Naive thymus-derived CD8-positive, alpha-beta T cell (primary cell): ENCODE measurements at regions not wholly inside any gene's neighbourhood (a gene's known extent, or its start where the extent isn't known, plus 50 kb on each side); places are given as distances from the start of the nearest gene placed in this dataset.

Source experiments
- ATAC-seq, 2 donors: fragments of 150-1000 bp; cut with Tn5 transposase in 1 of 2; sonication (Bioruptor Pico), chemical (Tn5 transposase) in 1 of 2; 1 replicate in 1 of 2; 2 replicates in 1 of 2; pipeline ENCODE4 v1.10.0; 2021; ENCODE audit warnings: mild to moderate bottlenecking in 2 of 2, moderate library complexity in 2 of 2
- POLR2A ChIA-PET: fragments of 350-600 bp; sonication (Branson Sonifier 250); formaldehyde crosslinking; loops from one replicate; lab custom pipeline; 2021; ENCODE audit warnings: antibody characterized with exemption; lab: Charles Lee
- DNase-seq, 10 donors: peaks; one replicate each; pipeline versions ENCODE4 v3.0.0 to v3.0.0-alpha.2; 2020 to 2022
- H3K27ac Mint-ChIP-seq, 10 donors: one replicate each; pipeline ENCODE4 v1.8.0; 2020 to 2022; ENCODE audit warnings: mild to moderate bottlenecking in 10 of 10, mixed read lengths in 10 of 10, moderate library complexity in 4 of 10, inconsistent platforms in 1 of 10
- H3K27me3 Mint-ChIP-seq, 5 donors: one replicate each; pipeline ENCODE4 v1.8.0; 2021 to 2022; ENCODE audit warnings: mixed read lengths in 5 of 5
- H3K36me3 Mint-ChIP-seq, 3 donors: one replicate each; pipeline ENCODE4 v1.8.0; 2020 to 2022; ENCODE audit warnings: mixed read lengths in 3 of 3, mild to moderate bottlenecking in 2 of 3, inconsistent platforms in 1 of 3
- H3K4me1 Mint-ChIP-seq, 4 donors: one replicate each; pipeline ENCODE4 v1.8.0; 2021 to 2022; ENCODE audit warnings: mixed read lengths in 4 of 4
- H3K4me3 Mint-ChIP-seq, 10 donors: one replicate each; pipeline ENCODE4 v1.8.0; 2020 to 2022; ENCODE audit warnings: mild to moderate bottlenecking in 10 of 10, mixed read lengths in 10 of 10, moderate library complexity in 6 of 10, inconsistent platforms in 1 of 10
- H3K9me3 Mint-ChIP-seq, 9 donors: one replicate each; pipeline ENCODE4 v1.8.0; 2020 to 2022; ENCODE audit warnings: mixed read lengths in 9 of 9, mild to moderate bottlenecking in 3 of 9, inconsistent platforms in 1 of 9, moderate library complexity in 1 of 9

GRCh38 chr7:134391223-134391622 is 67.7 kb downstream of the AKR1B1 start:
- Mint-ChIP-seq H3K27ac (no peak overlapping the region), H3K4me1 (no peaks in the 10 kb centered on the region), H3K9me3 (peaks cover 0 to 5% (median 4%) of the 10 kb centered on the region in 9 donors), H3K36me3 (peaks cover 0 to 2% (median 0%) of the 10 kb centered on the region in 3 donors), H3K4me3 (no peak overlapping the region), H3K27me3 (peaks cover 2 to 22% (median 10%) of the 10 kb centered on the region in 5 donors)
- no peak for ATAC-seq
- DNase-seq = no peak
- POLR2A ChIA-PET = no interaction called here

DNA sequence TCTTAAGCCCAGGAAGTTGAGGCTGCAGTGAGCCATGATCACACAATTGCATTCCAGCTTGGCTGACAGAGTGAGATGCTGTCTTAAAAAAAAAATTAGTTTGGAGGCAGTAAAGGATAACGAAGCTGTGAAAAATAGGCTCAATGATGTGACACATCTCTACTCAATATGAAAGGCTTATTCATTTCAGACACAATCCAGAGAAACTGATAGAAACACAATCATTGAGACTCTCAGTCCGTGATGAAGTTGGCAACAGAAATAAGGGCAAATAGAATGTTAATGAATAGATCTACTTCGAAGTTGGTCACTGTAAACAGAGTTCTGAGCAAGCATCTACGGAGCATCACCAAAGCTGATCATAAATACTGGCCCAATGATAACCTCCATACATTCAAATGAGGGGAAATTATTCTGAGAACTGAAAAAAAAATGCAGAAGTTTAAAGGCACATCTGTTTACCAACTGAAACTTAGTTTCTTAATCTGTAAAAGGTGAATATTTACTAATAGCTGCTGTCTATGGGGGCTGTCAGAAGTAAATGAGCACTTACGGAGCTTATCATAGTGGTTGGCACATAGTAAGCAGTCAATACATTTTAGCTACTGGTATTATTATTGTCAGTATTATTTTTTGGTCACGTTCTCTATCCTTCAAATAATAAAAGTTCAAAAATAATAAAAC is 70.4 kb downstream of the AKR1B1 start:
- DNase-seq = no peak
- H3K4me3 Mint-ChIP-seq = no peak overlapping the region
- H3K27me3 Mint-ChIP-seq = peaks cover 0 to 6% (median 5%) of the 10 kb centered on the region in 5 donors
- POLR2A ChIA-PET = no interaction called here
- ATAC-seq = no peak
- H3K4me1 Mint-ChIP-seq = no peaks in the 10 kb centered on the region
- peaks cover 0 to 2% (median 0%) of the 10 kb centered on the region in 3 donors for H3K36me3 Mint-ChIP-seq
- peaks cover 0 to 10% (median 5%) of the 10 kb centered on the region in 9 donors for H3K9me3 Mint-ChIP-seq
- H3K27ac Mint-ChIP-seq = no peak overlapping the region

GRCh38 chr7:134378562-134378961 is 61.8 kb upstream of the SLC35B4 start:
- Mint-ChIP-seq H3K9me3 (peaks cover 0 to 10% (median 0%) of the 10 kb centered on the region in 9 donors), H3K27me3 (peaks cover 10 to 24% (median 11%) of the 10 kb centered on the region in 5 donors), H3K4me3 (no peak overlapping the region), H3K36me3 (no peaks in the 10 kb centered on the region), H3K27ac (no peak overlapping the region), H3K4me1 (no peaks in the 10 kb centered on the region)
- DNase-seq (no peak), ATAC-seq (no peak)
- POLR2A ChIA-PET = no interaction called here

GRCh38 chr7:134376693-134377092 is 60.0 kb upstream of the SLC35B4 start:
- peaks cover 0 to 6% (median 0%) of the 10 kb centered on the region in 9 donors for H3K9me3 Mint-ChIP-seq
- ATAC-seq = no peak
- no peaks in the 10 kb centered on the region for H3K36me3 Mint-ChIP-seq
- no peak for DNase-seq
- no peak overlapping the region for H3K27ac Mint-ChIP-seq
- no peak overlapping the region for H3K4me3 Mint-ChIP-seq
- H3K4me1 Mint-ChIP-seq = no peaks in the 10 kb centered on the region
- POLR2A ChIA-PET = no interaction called here
- H3K27me3 Mint-ChIP-seq = peaks cover 12 to 29% (median 15%) of the 10 kb centered on the region in 5 donors

- POLR2A ChIA-PET = no interaction called here
- DNase-seq = no peak
- Mint-ChIP-seq H3K9me3 (peaks cover 0 to 1% (median 0%) of the 10 kb centered on the region in 9 donors), H3K27ac (peak overlapping the region in 1 of 10 donors; percentile 51), H3K4me3 (no peak overlapping the region), H3K4me1 (no peaks in the 10 kb centered on the region), H3K36me3 (no peaks in the 10 kb centered on the region), H3K27me3 (peaks cover 13 to 39% (median 17%) of the 10 kb centered on the region in 5 donors)
- ATAC-seq = no peak
Measured at GRCh38 chr7:134375206-134375605, 58.5 kb upstream of the SLC35B4 start.

- peaks cover 16 to 43% (median 21%) of the 10 kb centered on the region in 5 donors for H3K27me3 Mint-ChIP-seq
- H3K4me1 Mint-ChIP-seq = no peaks in the 10 kb centered on the region
- peaks cover 0 to 1% (median 0%) of the 10 kb centered on the region in 9 donors for H3K9me3 Mint-ChIP-seq
- H3K27ac Mint-ChIP-seq = peak overlapping the region in 1 of 10 donors; percentile 51
- DNase-seq (no peak), ATAC-seq (no peak)
- no peak overlapping the region for H3K4me3 Mint-ChIP-seq
- POLR2A ChIA-PET = no interaction called here
- no peaks in the 10 kb centered on the region for H3K36me3 Mint-ChIP-seq
Measured at GRCh38 chr7:134374791-134375190, 58.1 kb upstream of the SLC35B4 start.

DNA sequence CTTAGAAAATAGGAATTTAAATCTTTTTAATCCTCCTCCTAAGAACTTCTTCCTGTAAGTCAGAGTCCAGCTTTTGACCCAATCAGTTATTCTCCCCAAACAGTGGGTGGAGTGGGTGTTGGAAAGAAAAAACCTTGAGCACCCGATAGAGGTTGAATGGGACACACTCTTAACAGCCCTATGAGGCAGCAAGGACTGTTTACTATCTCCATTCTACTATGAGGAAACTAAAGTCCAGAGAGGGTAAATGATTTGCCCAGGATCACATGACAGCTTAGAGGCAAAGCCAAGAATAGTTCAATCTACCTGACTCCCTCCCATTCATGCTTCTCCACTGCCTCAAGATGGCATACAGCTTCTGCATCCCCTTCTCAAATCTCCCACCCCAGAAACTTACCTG is 57.6 kb upstream of the SLC35B4 start:
- Mint-ChIP-seq H3K27me3 (peaks cover 16 to 48% (median 21%) of the 10 kb centered on the region in 5 donors), H3K4me1 (no peaks in the 10 kb centered on the region), H3K36me3 (no peaks in the 10 kb centered on the region), H3K9me3 (peaks cover 0 to 1% (median 0%) of the 10 kb centered on the region in 9 donors), H3K27ac (no peak overlapping the region), H3K4me3 (no peak overlapping the region)
- POLR2A ChIA-PET = no interaction called here
- DNase-seq (no peak), ATAC-seq (no peak)

GRCh38 chr7:134372858-134373257 is 56.1 kb upstream of the SLC35B4 start:
- DNase-seq (no peak), ATAC-seq (no peak)
- Mint-ChIP-seq H3K9me3 (no peaks in the 10 kb centered on the region), H3K27ac (no peak overlapping the region), H3K4me1 (no peaks in the 10 kb centered on the region), H3K36me3 (no peaks in the 10 kb centered on the region), H3K4me3 (no peak overlapping the region), H3K27me3 (peaks cover 19 to 59% (median 22%) of the 10 kb centered on the region in 5 donors)
- POLR2A ChIA-PET = no interaction called here

GRCh38 chr7:134371971-134372370 is 55.2 kb upstream of the SLC35B4 start:
- no peaks in the 10 kb centered on the region for H3K36me3 Mint-ChIP-seq
- no peak overlapping the region for H3K27ac Mint-ChIP-seq
- no peaks in the 10 kb centered on the region for H3K4me1 Mint-ChIP-seq
- H3K9me3 Mint-ChIP-seq = no peaks in the 10 kb centered on the region
- peaks cover 15 to 59% (median 22%) of the 10 kb centered on the region in 5 donors for H3K27me3 Mint-ChIP-seq
- no peak overlapping the region for H3K4me3 Mint-ChIP-seq
- DNase-seq (no peak), ATAC-seq (no peak)
- POLR2A ChIA-PET = no interaction called here

GRCh38 chr7:134371536-134371935 is 54.8 kb upstream of the SLC35B4 start:
- Mint-ChIP-seq H3K4me1 (no peaks in the 10 kb centered on the region), H3K36me3 (no peaks in the 10 kb centered on the region), H3K4me3 (no peak overlapping the region), H3K27ac (no peak overlapping the region), H3K27me3 (peaks cover 15 to 59% (median 22%) of the 10 kb centered on the region in 5 donors), H3K9me3 (no peaks in the 10 kb centered on the region)
- POLR2A ChIA-PET = no interaction called here
- DNase-seq (no peak), ATAC-seq (no peak)

- peaks cover 16 to 47% (median 20%) of the 10 kb centered on the region in 5 donors for H3K27me3 Mint-ChIP-seq
- no peaks in the 10 kb centered on the region for H3K36me3 Mint-ChIP-seq
- H3K4me1 Mint-ChIP-seq = no peaks in the 10 kb centered on the region
- POLR2A ChIA-PET = no interaction called here
- no peak overlapping the region for H3K27ac Mint-ChIP-seq
- DNase-seq = no peak
- ATAC-seq = no peak
- H3K9me3 Mint-ChIP-seq = no peaks in the 10 kb centered on the region
- H3K4me3 Mint-ChIP-seq = no peak overlapping the region
Measured at GRCh38 chr7:134370135-134370534, 53.4 kb upstream of the SLC35B4 start.

DNA sequence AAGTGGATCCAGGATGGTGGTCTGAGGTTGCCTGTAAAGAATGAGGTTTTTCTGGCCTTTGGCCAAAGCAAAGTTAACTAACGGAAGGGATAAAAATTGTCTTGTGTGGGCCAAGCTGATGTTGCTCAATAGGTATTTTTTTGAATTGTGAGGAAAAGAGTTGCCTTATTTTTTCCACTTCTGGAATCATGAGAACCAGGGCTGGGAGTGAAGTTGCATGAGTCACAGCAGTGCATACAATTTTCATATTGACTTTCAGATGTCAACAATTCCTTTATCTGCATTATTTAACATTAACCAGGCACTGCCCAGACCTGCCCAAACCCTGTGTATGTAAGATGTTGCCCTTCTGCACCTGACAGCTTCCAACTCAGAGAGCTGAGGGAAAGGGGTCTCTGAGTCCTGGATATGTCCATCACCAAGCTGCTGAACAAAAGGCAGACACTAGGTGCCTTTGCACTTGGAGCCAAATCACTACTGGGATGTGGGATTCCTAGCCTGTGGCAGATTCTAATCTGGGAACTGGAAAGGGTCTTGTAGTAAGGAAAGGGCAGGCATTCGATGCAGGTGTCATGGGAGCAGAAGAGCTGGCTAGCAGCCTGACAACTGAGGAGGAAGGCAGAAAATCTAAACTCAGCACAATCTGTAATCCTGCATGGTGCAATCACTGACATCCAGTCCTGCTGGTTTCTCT is 52.3 kb upstream of the SLC35B4 start:
- no peak overlapping the region for H3K4me3 Mint-ChIP-seq
- no peak for DNase-seq
- POLR2A ChIA-PET = no interaction called here

DNA sequence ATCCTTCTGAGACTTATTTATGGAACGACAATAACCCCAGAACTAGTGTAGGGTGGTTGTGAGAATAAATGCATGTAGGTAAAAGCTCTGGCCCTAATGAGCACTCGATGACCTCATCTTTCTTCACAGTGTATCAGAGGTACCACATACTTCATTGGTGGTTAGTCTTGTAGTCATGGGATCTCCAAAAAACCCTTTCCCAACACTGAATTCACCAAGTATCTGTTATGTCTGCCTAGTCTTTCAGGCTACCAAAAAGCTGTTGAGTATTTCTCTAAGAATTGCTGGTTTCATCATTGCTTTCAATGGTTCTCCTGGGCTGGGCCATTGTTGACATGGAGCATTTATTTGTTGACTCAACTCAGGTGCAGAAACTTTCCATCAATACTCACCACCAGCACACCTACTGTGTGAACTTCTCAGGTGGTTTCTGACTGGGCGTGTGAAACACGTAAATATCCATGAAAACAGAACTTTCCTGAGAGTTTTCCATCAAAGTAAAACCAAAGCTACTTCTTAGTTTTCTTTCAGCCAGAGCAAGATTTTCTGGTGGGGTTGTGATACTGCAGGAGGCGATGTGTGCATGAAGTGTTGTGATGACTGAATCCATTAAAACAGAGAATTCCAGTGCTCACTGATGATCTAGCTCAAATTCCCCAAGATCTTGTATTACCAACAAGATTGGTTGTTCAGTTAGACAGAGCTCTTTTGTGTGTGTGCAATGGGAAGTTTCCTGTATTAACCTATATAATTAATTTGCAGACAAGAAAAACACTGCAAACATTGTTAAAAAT is 51.4 kb upstream of the SLC35B4 start:
- no peak for ATAC-seq
- no peak overlapping the region for H3K27ac Mint-ChIP-seq
- DNase-seq = no peak
- H3K36me3 Mint-ChIP-seq = no peaks in the 10 kb centered on the region
- H3K4me1 Mint-ChIP-seq = no peaks in the 10 kb centered on the region
- no peaks in the 10 kb centered on the region for H3K9me3 Mint-ChIP-seq
- no peak overlapping the region for H3K4me3 Mint-ChIP-seq
- H3K27me3 Mint-ChIP-seq = peaks cover 14 to 54% (median 21%) of the 10 kb centered on the region in 5 donors
- POLR2A ChIA-PET = no interaction called here

More for the DNA sequence above, 52.3 kb upstream of the SLC35B4 start:
- no peak overlapping the region for H3K27ac Mint-ChIP-seq
- no peaks in the 10 kb centered on the region for H3K9me3 Mint-ChIP-seq
- ATAC-seq = no peak
- H3K27me3 Mint-ChIP-seq = peaks cover 15 to 49% (median 20%) of the 10 kb centered on the region in 5 donors
- H3K4me1 Mint-ChIP-seq = no peaks in the 10 kb centered on the region
- H3K36me3 Mint-ChIP-seq = no peaks in the 10 kb centered on the region
